HepG2 (cell line): ENCODE measurements at regions not wholly inside any gene's neighbourhood (a gene's known extent, or its start where the extent isn't known, plus 50 kb on each side); places are given as distances from the start of the nearest gene placed in this dataset.

Experiments
- ATAC-seq: fragments of 200-7000 bp; cut with Tn5 transposase; 3 replicates; pipeline ENCODE4 v1.9.1; 2020; ENCODE audit warnings: mild to moderate bottlenecking, moderate library complexity
- BruUV-seq: library from RNA; stranded (reverse); fragments of 400-500 nt; replicated peaks from 2 replicates; lab custom pipeline; 2021; lab: Mats Ljungman, UMichigan
- CTCF ChIA-PET: fragments of 300-600 bp; formaldehyde crosslinking; extraction: SDS; loops from one replicate; lab custom pipeline; 2021; ENCODE audit warnings: low total read pairs, inconsistent platforms, low intra/inter-chr PET ratio; lab: Yijun Ruan, JAX
- POLR2A ChIA-PET: fragments of 350-600 bp; sonication (Branson Sonifier 250); formaldehyde crosslinking; loops from one replicate; lab custom pipeline; 2020; ENCODE audit warnings: antibody characterized with exemption, inconsistent platforms; lab: Yijun Ruan, JAX
- DNase-seq: peaks from one replicate; pipeline ENCODE4 v3.0.0-alpha.2; 2015; ENCODE audit warnings: low spot score
- FAIRE-seq: peaks from 3 replicates; lab custom pipeline; 2011; peaks lifted over from hg19 to GRCh38; lab: Jason Lieb, UNC
- H2AFZ ChIP-seq: one replicate; pipeline ENCODE4 v1.6.1; 2011; ENCODE audit warnings: low read length, inconsistent platforms
- H3K27ac ChIP-seq: fragments of 300-600 bp; 3 replicates; pipeline ENCODE4 v1.8.0; 2011; ENCODE audit warnings: mixed run types, mild to moderate bottlenecking, mixed read lengths, low read length, inconsistent platforms; ENCODE audit not compliant: insufficient read depth; ENCODE audit errors: extremely low read length
- H3K27me3 ChIP-seq, 2 experiments: fragments of 200-600 bp in 1 of 2; 2 replicates in 1 of 2; 3 replicates in 1 of 2; pipeline versions ENCODE4 v1.6.0 to v1.8.0; 2011; ENCODE audit warnings: low read length in 2 of 2, mild to moderate bottlenecking in 2 of 2, moderate library complexity in 2 of 2, inconsistent platforms in 1 of 2; ENCODE audit not compliant: insufficient read depth in 2 of 2, control insufficient read depth in 1 of 2
- H3K36me3 ChIP-seq, 2 experiments: fragments of 200-600 bp in 1 of 2; replicated peaks in 1 of 2; 2 replicates in 1 of 2; 3 replicates in 1 of 2; pipeline versions ENCODE4 v1.5.1 to v1.8.0; 2011; ENCODE audit warnings: low read length in 2 of 2, inconsistent platforms in 1 of 2; ENCODE audit not compliant: insufficient read depth in 2 of 2, control insufficient read depth in 1 of 2
- H3K4me1 ChIP-seq: 2 replicates; pipeline ENCODE4 v1.5.1; 2012; ENCODE audit warnings: low read length, inconsistent platforms; ENCODE audit not compliant: insufficient read depth
- H3K4me2 ChIP-seq: 2 replicates; pipeline ENCODE4 v1.6.0; 2011; ENCODE audit warnings: low read depth, low read length, inconsistent platforms
- H3K4me3 ChIP-seq, 3 experiments: fragments of 200-600 bp in 1 of 3; sonication (generic), shearing (Covaris generic) in 1 of 3; replicated peaks in 1 of 3; 2 replicates each; pipeline ENCODE4 v1.5.1; 2011 to 2016; ENCODE audit warnings: low read length in 3 of 3, inconsistent platforms in 2 of 3, low read depth in 2 of 3, mild to moderate bottlenecking in 2 of 3, control low read depth in 1 of 3, mixed read lengths in 1 of 3; ENCODE audit not compliant: insufficient read depth in 1 of 3
- H3K79me2 ChIP-seq: one replicate; pipeline ENCODE4 v1.6.1; 2011; ENCODE audit warnings: low read length, inconsistent platforms; ENCODE audit not compliant: insufficient read depth
- H3K9ac ChIP-seq: 2 replicates; pipeline ENCODE4 v1.6.0; 2011; ENCODE audit warnings: mild to moderate bottlenecking, low read depth, low read length, inconsistent platforms; ENCODE audit not compliant: insufficient read depth
- H3K9me3 ChIP-seq: 2 replicates; pipeline ENCODE4 v1.5.1; 2012; ENCODE audit warnings: mild to moderate bottlenecking, low read length
- H4K20me1 ChIP-seq: 2 replicates; pipeline ENCODE4 v1.6.0; 2011; ENCODE audit warnings: inconsistent platforms, mild to moderate bottlenecking, low read length, moderate library complexity; ENCODE audit not compliant: insufficient read depth
- AGO2 ChIP-seq: fragments of 200-400 bp; formaldehyde crosslinking; optimal IDR thresholded peaks from 2 replicates; pipeline ENCODE3; 2017; ENCODE audit warnings: mild to moderate bottlenecking, low read depth, low read length, moderate library complexity
- CAMTA2 ChIP-seq: sonication (generic); formaldehyde crosslinking; IDR thresholded peaks from 2 replicates; pipeline ENCODE4 v1.4.0; 2020; ENCODE audit warnings: mild to moderate bottlenecking, missing genetic modification reagents, borderline replicate concordance
- FOXM1 ChIP-seq: sonication (generic); formaldehyde crosslinking; IDR thresholded peaks from 2 replicates; pipeline ENCODE4 v1.5.0; 2020; ENCODE audit warnings: missing genetic modification reagents
- ZNF605 ChIP-seq: sonication (generic); formaldehyde crosslinking; IDR thresholded peaks from 2 replicates; pipeline ENCODE4 v1.8.0; 2022; ENCODE audit warnings: mild to moderate bottlenecking, missing genetic modification reagents
- WGBS: methylation state at CpG from one replicate; pipeline ENCODE4 v1.1.6; 2017; ENCODE audit warnings: low lambda C conversion rate; 5-methylcytosine and 5-hydroxymethylcytosine counted together
- in situ Hi-C: cut with HindIII; loops from 2 replicates; pipeline ENCODE4 v1.10.0; 2017; ENCODE audit warnings: low pct_unique_long_range_greater_than_20kb; ENCODE audit not compliant: extremely low pct_ligation_motif_present
- intact Hi-C: fragments of 100-400 bp; cut with micrococcal nuclease; formaldehyde crosslinking; loops from one replicate; pipeline ENCODE4 v1.10.0; 2022; ENCODE audit not compliant: unreplicated experiment
- TF ChIP-seq, protein P1 (sequence below): sonication (generic); formaldehyde crosslinking; IDR thresholded peaks from 2 replicates; pipeline ENCODE4 v1.4.0; 2020; ENCODE audit warnings: low read depth, mild to moderate bottlenecking, missing genetic modification reagents
- TF ChIP-seq, protein P2 (sequence below): sonication (generic); formaldehyde crosslinking; IDR thresholded peaks from 2 replicates; pipeline ENCODE4 v1.5.0; 2020; ENCODE audit warnings: missing genetic modification reagents
- TF ChIP-seq, protein P3 (sequence below): sonication (generic); formaldehyde crosslinking; IDR thresholded peaks from 2 replicates; pipeline ENCODE4 v1.8.1; 2023; ENCODE audit warnings: missing genetic modification reagents, mild to moderate bottlenecking, borderline replicate concordance

DNA sequence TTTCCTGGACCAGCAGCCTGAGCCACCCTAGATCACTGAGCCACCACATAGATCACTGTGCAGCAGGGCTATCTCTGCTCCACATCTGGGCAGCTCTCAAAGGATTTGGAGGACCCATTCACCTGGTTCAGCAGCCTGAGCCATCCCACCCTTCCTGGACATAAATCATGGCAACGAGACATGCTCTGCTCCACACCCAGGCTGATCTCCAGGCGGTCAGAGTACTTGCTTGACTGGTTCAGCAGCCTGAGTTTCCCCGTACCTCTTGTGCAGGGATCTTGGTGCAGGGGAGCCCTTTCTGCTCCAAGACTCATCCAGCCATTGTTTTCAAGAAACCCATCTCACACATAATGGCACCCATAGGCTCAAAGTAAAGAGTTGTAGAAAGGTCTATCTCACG is 195.3 kb downstream of the LIG4 start:
- no peak overlapping the region for H3K4me2 ChIP-seq
- ChIA-PET POLR2A (no interaction called here), CTCF (no interaction called here)
- no peaks in the 10 kb centered on the region for H4K20me1 ChIP-seq
- peaks cover 49% of the 10 kb centered on the region for H3K9me3 ChIP-seq
- intact Hi-C loops = no loop called here
- in situ Hi-C loops = no loop called here
- no peak overlapping the region for H3K4me3 ChIP-seq
- no peak overlapping the region for H3K27ac ChIP-seq
- BruUV-seq = no TSS peak
- no peak overlapping the region for H2AFZ ChIP-seq
- H3K9ac ChIP-seq = no peak overlapping the region
- WGBS = 13% methylated on average over 3 of the region's 4 CpGs
- H3K27me3 ChIP-seq = no peaks in the 10 kb centered on the region
- no peak for TF ChIP-seq AGO2
- no peak for TF ChIP-seq ZNF605 (CRISPR knock-in tag)
- TF ChIP-seq FOXM1 (CRISPR knock-in tag) = no peak
- TF ChIP-seq, protein P1, sequence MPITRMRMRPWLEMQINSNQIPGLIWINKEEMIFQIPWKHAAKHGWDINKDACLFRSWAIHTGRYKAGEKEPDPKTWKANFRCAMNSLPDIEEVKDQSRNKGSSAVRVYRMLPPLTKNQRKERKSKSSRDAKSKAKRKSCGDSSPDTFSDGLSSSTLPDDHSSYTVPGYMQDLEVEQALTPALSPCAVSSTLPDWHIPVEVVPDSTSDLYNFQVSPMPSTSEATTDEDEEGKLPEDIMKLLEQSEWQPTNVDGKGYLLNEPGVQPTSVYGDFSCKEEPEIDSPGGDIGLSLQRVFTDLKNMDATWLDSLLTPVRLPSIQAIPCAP (CRISPR knock-in tag) = no peak
- TF ChIP-seq, protein P2, sequence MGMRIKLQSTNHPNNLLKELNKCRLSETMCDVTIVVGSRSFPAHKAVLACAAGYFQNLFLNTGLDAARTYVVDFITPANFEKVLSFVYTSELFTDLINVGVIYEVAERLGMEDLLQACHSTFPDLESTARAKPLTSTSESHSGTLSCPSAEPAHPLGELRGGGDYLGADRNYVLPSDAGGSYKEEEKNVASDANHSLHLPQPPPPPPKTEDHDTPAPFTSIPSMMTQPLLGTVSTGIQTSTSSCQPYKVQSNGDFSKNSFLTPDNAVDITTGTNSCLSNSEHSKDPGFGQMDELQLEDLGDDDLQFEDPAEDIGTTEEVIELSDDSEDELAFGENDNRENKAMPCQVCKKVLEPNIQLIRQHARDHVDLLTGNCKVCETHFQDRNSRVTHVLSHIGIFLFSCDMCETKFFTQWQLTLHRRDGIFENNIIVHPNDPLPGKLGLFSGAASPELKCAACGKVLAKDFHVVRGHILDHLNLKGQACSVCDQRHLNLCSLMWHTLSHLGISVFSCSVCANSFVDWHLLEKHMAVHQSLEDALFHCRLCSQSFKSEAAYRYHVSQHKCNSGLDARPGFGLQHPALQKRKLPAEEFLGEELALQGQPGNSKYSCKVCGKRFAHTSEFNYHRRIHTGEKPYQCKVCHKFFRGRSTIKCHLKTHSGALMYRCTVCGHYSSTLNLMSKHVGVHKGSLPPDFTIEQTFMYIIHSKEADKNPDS (CRISPR knock-in tag) = no peak
- TF ChIP-seq, protein P3, sequence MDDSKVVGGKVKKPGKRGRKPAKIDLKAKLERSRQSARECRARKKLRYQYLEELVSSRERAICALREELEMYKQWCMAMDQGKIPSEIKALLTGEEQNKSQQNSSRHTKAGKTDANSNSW (CRISPR knock-in tag) = no peak
- no peak for TF ChIP-seq CAMTA2
- ATAC-seq (no peak), DNase-seq (no peak), FAIRE-seq (no peak)
- H3K36me3 ChIP-seq = no peaks in the 10 kb centered on the region
- H3K4me1 ChIP-seq = no peaks in the 10 kb centered on the region
- no peaks in the 10 kb centered on the region for H3K79me2 ChIP-seq
